ENCODE measurements at regions not wholly inside any gene's neighbourhood (a gene's known extent, or its start where the extent isn't known, plus 50 kb on each side); places are given as distances from the start of the nearest gene placed in this dataset.

DNA sequence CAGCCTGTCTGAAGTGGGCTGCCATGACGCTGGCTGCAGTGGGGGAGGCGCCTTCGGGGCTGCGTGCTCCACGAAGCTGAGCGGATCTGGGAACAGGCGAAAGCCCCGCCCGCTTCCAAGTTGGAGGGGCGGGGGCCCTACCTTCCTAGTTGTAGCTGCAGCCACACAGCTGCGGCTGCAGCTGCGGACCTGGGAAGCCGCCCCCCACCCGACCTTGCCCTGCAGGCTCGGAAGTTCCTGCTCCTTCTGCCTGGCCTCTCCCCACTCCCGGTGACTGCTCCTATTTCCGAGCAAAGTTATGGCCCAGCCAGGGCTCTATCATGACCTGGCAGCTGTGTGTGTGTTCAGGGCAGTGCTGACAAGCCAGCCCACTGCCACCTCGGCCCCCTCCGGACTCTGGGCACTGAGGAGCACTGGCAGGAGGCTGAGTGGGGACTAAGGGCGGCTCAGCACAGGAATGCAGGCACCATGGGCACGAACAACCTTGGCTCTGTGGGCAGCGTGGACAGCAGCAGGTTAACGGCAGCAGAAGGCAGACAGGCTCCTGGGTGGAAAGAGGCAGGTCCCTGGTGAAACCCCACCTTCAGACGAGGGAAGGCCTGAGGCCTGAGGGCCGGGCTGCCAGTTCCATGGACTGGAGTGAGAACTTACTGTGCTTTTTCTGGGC is 352.4 kb upstream of the TMCO5A start:
- H3K27ac ChIP-seq = no peak overlapping the region
- no peak for DNase-seq
- no peak overlapping the region for H3K4me3 ChIP-seq (ENCODE audit: low read depth, low read length)
- no peak for TF ChIP-seq CTCF (IDR thresholded peaks at IDR 0.05; ENCODE audit: low read depth, low read length, missing control alignments)
- H3K36me3 ChIP-seq (replicated peaks) = no peaks in the 10 kb centered on the region
- no peaks in the 10 kb centered on the region for H3K27me3 ChIP-seq (replicated peaks)
- in situ Hi-C loops (cut with HindIII; ENCODE audit: low pct_ligation_motif_present, low sequenced_read_pairs) = no loop called here

DNA sequence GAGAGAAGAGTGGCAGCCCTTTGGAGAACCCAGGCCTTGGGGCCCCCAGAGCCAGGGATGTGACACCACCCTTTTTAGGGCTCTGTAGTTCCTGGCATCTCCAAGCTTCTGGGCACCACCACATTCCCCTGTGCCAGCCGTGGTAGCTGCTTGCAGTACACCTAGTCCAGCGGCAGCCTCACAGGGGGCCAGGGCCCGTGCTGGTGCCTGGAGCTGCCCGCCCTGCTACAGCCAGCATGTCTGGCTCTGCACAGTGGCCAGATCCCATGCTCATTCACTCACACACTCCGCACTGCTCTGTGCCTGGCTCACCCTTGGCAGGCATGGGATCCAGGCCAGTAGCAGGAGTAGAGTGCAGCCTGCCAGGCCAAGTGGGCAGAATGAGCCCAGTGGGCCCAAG is 351.6 kb upstream of the TMCO5A start:
- no peak overlapping the region for H3K27ac ChIP-seq
- DNase-seq = no peak
- TF ChIP-seq CTCF (IDR thresholded peaks at IDR 0.05; ENCODE audit: low read depth, low read length, missing control alignments) = no peak
- H3K36me3 ChIP-seq (replicated peaks) = no peaks in the 10 kb centered on the region
- in situ Hi-C loops (cut with HindIII; ENCODE audit: low pct_ligation_motif_present, low sequenced_read_pairs) = no loop called here
- H3K4me3 ChIP-seq (ENCODE audit: low read depth, low read length) = no peak overlapping the region
- H3K27me3 ChIP-seq (replicated peaks) = no peaks in the 10 kb centered on the region

- no peak for TF ChIP-seq CTCF (IDR thresholded peaks at IDR 0.05; ENCODE audit: low read depth, low read length, missing control alignments)
- no peak overlapping the region for H3K27ac ChIP-seq
- H3K36me3 ChIP-seq (replicated peaks) = no peaks in the 10 kb centered on the region
- H3K4me3 ChIP-seq (ENCODE audit: low read depth, low read length) = no peak overlapping the region
- peak; percentile 7 for DNase-seq
- in situ Hi-C loops (cut with HindIII; ENCODE audit: low pct_ligation_motif_present, low sequenced_read_pairs) = no loop called here
- no peaks in the 10 kb centered on the region for H3K27me3 ChIP-seq (replicated peaks)
These were observed 348.3 kb upstream of the TMCO5A start for GRCh38 chr15:37586011-37586583.

DNA sequence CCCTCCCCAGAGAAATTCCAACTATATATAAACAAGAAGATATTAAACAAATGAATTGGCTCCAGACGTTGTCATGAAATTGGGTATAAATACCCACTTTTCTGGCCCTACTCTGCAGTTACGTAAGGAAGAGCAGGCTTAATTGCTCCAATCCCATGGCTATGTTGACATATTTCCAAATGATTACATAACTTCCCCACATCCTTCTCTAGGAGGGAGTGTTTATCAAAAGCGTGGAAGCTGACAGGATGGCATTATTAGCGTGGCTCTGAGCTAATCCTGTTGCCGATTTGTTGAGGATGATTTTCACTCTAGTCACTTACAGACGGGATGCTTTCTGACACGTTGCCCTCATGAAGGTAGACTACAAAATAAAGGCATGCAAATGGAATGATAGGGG is 347.5 kb upstream of the TMCO5A start:
- TF ChIP-seq CTCF (IDR thresholded peaks at IDR 0.05; ENCODE audit: low read depth, low read length, missing control alignments) = no peak
- H3K27ac ChIP-seq = no peak overlapping the region
- no peak overlapping the region for H3K4me3 ChIP-seq (ENCODE audit: low read depth, low read length)
- H3K36me3 ChIP-seq (replicated peaks) = no peaks in the 10 kb centered on the region
- in situ Hi-C loops (cut with HindIII; ENCODE audit: low pct_ligation_motif_present, low sequenced_read_pairs) = no loop called here
- DNase-seq = no peak
- no peaks in the 10 kb centered on the region for H3K27me3 ChIP-seq (replicated peaks)

- H3K36me3 ChIP-seq (replicated peaks) = no peaks in the 10 kb centered on the region
- H3K27ac ChIP-seq = no peak overlapping the region
- no peak for TF ChIP-seq CTCF (IDR thresholded peaks at IDR 0.05; ENCODE audit: low read depth, low read length, missing control alignments)
- no peaks in the 10 kb centered on the region for H3K27me3 ChIP-seq (replicated peaks)
- in situ Hi-C loops (cut with HindIII; ENCODE audit: low pct_ligation_motif_present, low sequenced_read_pairs) = no loop called here
- no peak for DNase-seq
- no peak overlapping the region for H3K4me3 ChIP-seq (ENCODE audit: low read depth, low read length)
These were observed 340.0 kb upstream of the TMCO5A start for GRCh38 chr15:37594417-37594816.

Measured in brain microvascular endothelial cell (primary cell).